MM.1S (cell line): ENCODE measurements at regions not wholly inside any gene's neighbourhood (a gene's known extent, or its start where the extent isn't known, plus 50 kb on each side); places are given as distances from the start of the nearest gene placed in this dataset.

Experiments
- DNase-seq: peaks from one replicate; pipeline ENCODE4 v3.0.0-alpha.2; 2015
- H2AFZ ChIP-seq: fragments of 300-600 bp; sonication (generic); 2 replicates; pipeline ENCODE4 v1.6.0; 2016; ENCODE audit warnings: antibody characterized with exemption, low read length
- H3F3A ChIP-seq: fragments of 300-600 bp; sonication (generic); 2 replicates; pipeline ENCODE4 v1.6.1; 2016; ENCODE audit warnings: mild to moderate bottlenecking, antibody characterized with exemption, low read length, moderate library complexity, mixed read lengths; ENCODE audit not compliant: insufficient read depth
- H3K27ac ChIP-seq: fragments of 300-600 bp; sonication (generic); 2 replicates; pipeline ENCODE4 v1.5.1; 2016; ENCODE audit warnings: mild to moderate bottlenecking, low read length
- H3K27me3 ChIP-seq: fragments of 300-600 bp; sonication (generic); replicated peaks from 2 replicates; pipeline ENCODE4 v1.6.0; 2016; ENCODE audit warnings: low read length; ENCODE audit not compliant: insufficient read depth
- H3K36me3 ChIP-seq: fragments of 300-600 bp; sonication (generic); replicated peaks from 2 replicates; pipeline ENCODE4 v1.6.1; 2016; ENCODE audit warnings: mild to moderate bottlenecking, low read length, mixed read lengths; ENCODE audit not compliant: insufficient read depth
- H3K4me1 ChIP-seq: fragments of 300-600 bp; sonication (generic); 2 replicates; pipeline ENCODE4 v1.6.1; 2016; ENCODE audit warnings: low read length, mixed read lengths
- H3K4me2 ChIP-seq: fragments of 300-600 bp; sonication (generic); 2 replicates; pipeline ENCODE4 v1.6.0; 2016; ENCODE audit warnings: low read depth, low read length
- H3K4me3 ChIP-seq: fragments of 300-600 bp; sonication (generic); 2 replicates; pipeline ENCODE4 v1.5.1; 2016; ENCODE audit warnings: low read length, mixed read lengths
- H3K79me2 ChIP-seq: fragments of 300-600 bp; sonication (generic); 2 replicates; pipeline ENCODE4 v1.6.1; 2016; ENCODE audit warnings: mixed run types, low read length, mixed read lengths
- H3K9ac ChIP-seq: fragments of 300-600 bp; sonication (generic); 2 replicates; pipeline ENCODE4 v1.6.1; 2016; ENCODE audit warnings: low read length, mixed read lengths
- H3K9me2 ChIP-seq: fragments of 300-600 bp; sonication (generic); replicated peaks from 2 replicates; pipeline ENCODE4 v1.6.1; 2016; ENCODE audit warnings: mild to moderate bottlenecking, low read length, mixed read lengths; ENCODE audit not compliant: insufficient read depth
- H3K9me3 ChIP-seq: fragments of 300-600 bp; sonication (generic); replicated peaks from 2 replicates; pipeline ENCODE4 v1.6.1; 2016; ENCODE audit warnings: mild to moderate bottlenecking, low read length, mixed read lengths; ENCODE audit not compliant: insufficient read depth
- H4K20me1 ChIP-seq: fragments of 300-600 bp; sonication (generic); 2 replicates; pipeline ENCODE4 v1.6.1; 2016; ENCODE audit warnings: mild to moderate bottlenecking, low read length, moderate library complexity, mixed read lengths; ENCODE audit not compliant: insufficient read depth
- CTCF ChIP-seq: fragments of 300-600 bp; sonication (generic); IDR thresholded peaks from 2 replicates; pipeline ENCODE4 v1.5.1; 2016; ENCODE audit warnings: antibody characterized with exemption, low read length, mixed read lengths
- EZH2 ChIP-seq: fragments of 300-600 bp; sonication (generic); optimal IDR thresholded peaks from 2 replicates; pipeline ENCODE3; 2017; ENCODE audit warnings: low read depth, mild to moderate bottlenecking, antibody characterized with exemption, low read length, mixed read lengths
- EZH2phosphoT487 ChIP-seq: fragments of 300-600 bp; sonication (generic); IDR thresholded peaks from 2 replicates; pipeline ENCODE4 v1.6.1; 2018; ENCODE audit warnings: antibody characterized with exemption, low read length

GRCh38 chr6:78701407-78701806, 165.9 kb upstream of the IRAK1BP1 start:
- Histone ChIP-seq H2AFZ (no peak overlapping the region), H3K9ac (no peak overlapping the region), H3K27me3 (no peaks in the 10 kb centered on the region), H3K4me1 (no peaks in the 10 kb centered on the region), H3F3A (no peaks in the 10 kb centered on the region), H3K36me3 (no peaks in the 10 kb centered on the region), H3K27ac (no peak overlapping the region), H4K20me1 (no peaks in the 10 kb centered on the region), H3K79me2 (no peaks in the 10 kb centered on the region), H3K4me2 (no peak overlapping the region), H3K4me3 (no peak overlapping the region), H3K9me3 (no peaks in the 10 kb centered on the region), H3K9me2 (no peaks in the 10 kb centered on the region)
- TF ChIP-seq EZH2 = no peak
- TF ChIP-seq EZH2phosphoT487 = no peak
- TF ChIP-seq CTCF = no peak
- DNase-seq = no peak

DNA sequence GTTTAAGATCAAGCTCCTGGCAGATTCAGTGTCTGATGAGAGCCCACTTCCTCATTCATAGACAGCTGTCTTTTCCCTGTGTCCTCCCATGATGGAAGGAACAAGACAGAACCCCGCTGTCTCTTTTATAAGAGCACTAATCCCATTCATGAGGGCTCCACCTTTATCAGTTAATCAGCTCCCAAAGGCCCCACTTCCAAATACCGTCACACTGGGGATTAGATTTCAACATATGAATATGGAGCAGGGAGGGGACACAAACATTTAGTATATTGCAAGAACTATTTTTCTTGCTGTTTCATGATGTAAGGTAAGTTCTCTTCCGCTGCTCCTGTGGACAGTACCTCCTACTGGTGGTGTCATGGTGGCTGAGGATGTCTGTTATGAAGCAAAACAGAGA, 158.3 kb upstream of the IRAK1BP1 start:
- Histone ChIP-seq H3F3A (no peaks in the 10 kb centered on the region), H3K36me3 (no peaks in the 10 kb centered on the region), H3K27me3 (no peaks in the 10 kb centered on the region), H3K27ac (no peak overlapping the region), H3K4me2 (no peak overlapping the region), H3K9me2 (no peaks in the 10 kb centered on the region), H3K9me3 (no peaks in the 10 kb centered on the region), H3K4me1 (no peaks in the 10 kb centered on the region), H4K20me1 (no peaks in the 10 kb centered on the region), H2AFZ (no peak overlapping the region), H3K79me2 (no peaks in the 10 kb centered on the region), H3K4me3 (no peak overlapping the region), H3K9ac (no peak overlapping the region)
- TF ChIP-seq CTCF (no peak), EZH2 (no peak), EZH2phosphoT487 (no peak)
- DNase-seq = no peak

DNA sequence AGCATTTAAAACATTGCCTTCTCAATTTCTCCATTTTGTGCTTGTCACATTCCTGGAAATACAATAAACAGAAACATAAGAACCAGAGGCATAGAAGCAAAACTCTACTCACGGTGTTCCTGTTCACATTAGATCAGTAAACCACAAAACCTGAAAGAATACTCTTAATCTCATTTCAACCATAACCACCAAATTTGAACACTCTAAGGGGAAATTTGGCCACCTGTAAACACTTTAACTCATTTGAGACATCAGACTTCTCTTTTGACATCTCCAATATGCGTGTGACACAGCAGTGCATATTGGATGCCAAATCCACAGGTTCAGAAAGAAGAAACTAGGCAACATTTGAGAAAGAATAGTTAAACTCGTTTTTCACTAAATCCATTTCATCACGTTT, 153.8 kb upstream of the IRAK1BP1 start:
- H3K4me3 ChIP-seq = no peak overlapping the region

More for the DNA sequence above, 153.8 kb upstream of the IRAK1BP1 start:
- Histone ChIP-seq H3K9ac (no peak overlapping the region), H2AFZ (no peak overlapping the region), H3K4me1 (no peaks in the 10 kb centered on the region), H3K36me3 (no peaks in the 10 kb centered on the region), H3K27ac (no peak overlapping the region), H3K9me2 (no peaks in the 10 kb centered on the region), H3F3A (no peaks in the 10 kb centered on the region), H3K79me2 (no peaks in the 10 kb centered on the region), H3K27me3 (no peaks in the 10 kb centered on the region), H3K4me2 (no peak overlapping the region), H3K9me3 (no peaks in the 10 kb centered on the region), H4K20me1 (no peaks in the 10 kb centered on the region)
- peak; percentile 8 for DNase-seq
- TF ChIP-seq EZH2 (no peak), EZH2phosphoT487 (no peak), CTCF (no peak)
